Thymus (tissue), 11 donors: ENCODE measurements at regions not wholly inside any gene's neighbourhood (a gene's known extent, or its start where the extent isn't known, plus 50 kb on each side); places are given as distances from the start of the nearest gene placed in this dataset.

Experiments used
- DNase-seq, 9 donors: peaks; one replicate each; pipeline ENCODE4 v3.0.0-alpha.2; 2013; ENCODE audit warnings: low spot score in 9 of 9, low read depth in 6 of 9, missing footprints in 1 of 9
- H3K27ac ChIP-seq, 2 donors: one replicate each; pipeline ENCODE4 v1.5.1; 2013; ENCODE audit warnings: control low read depth in 1 of 2, low read depth in 1 of 2, low read length in 1 of 2, mild to moderate bottlenecking in 1 of 2, moderate library complexity in 1 of 2
- H3K27me3 ChIP-seq, 2 donors: one replicate each; pipeline ENCODE4 v1.5.1; 2013; ENCODE audit warnings: low read length in 1 of 2; ENCODE audit not compliant: control insufficient read depth in 2 of 2, insufficient read depth in 1 of 2
- H3K36me3 ChIP-seq, 2 donors: one replicate each; pipeline ENCODE4 v1.5.1; 2013; ENCODE audit warnings: low read length in 1 of 2, mild to moderate bottlenecking in 1 of 2, moderate library complexity in 1 of 2; ENCODE audit not compliant: control insufficient read depth in 2 of 2, insufficient read depth in 2 of 2
- H3K4me1 ChIP-seq, 2 donors: one replicate each; pipeline ENCODE4 v1.5.1; 2013; ENCODE audit warnings: low read length in 2 of 2; ENCODE audit not compliant: control insufficient read depth in 2 of 2, insufficient read depth in 2 of 2
- H3K4me3 ChIP-seq, 2 donors: one replicate each; pipeline ENCODE4 v1.5.1; 2013; ENCODE audit warnings: low read length in 2 of 2, control low read depth in 1 of 2, mild to moderate bottlenecking in 1 of 2
- H3K9me3 ChIP-seq, 2 donors: one replicate each; pipeline ENCODE4 v1.5.1; 2013; ENCODE audit warnings: low read length in 1 of 2, mild to moderate bottlenecking in 1 of 2; ENCODE audit not compliant: control insufficient read depth in 2 of 2, insufficient read depth in 1 of 2
- WGBS: extraction: QIAGEN DNeasy Blood & Tissue Kit; methylation state at CpG from one replicate; pipeline ENCODE4 v1.1.7; 2013; 5-methylcytosine and 5-hydroxymethylcytosine counted together
- donor health status: healthy.

DNA sequence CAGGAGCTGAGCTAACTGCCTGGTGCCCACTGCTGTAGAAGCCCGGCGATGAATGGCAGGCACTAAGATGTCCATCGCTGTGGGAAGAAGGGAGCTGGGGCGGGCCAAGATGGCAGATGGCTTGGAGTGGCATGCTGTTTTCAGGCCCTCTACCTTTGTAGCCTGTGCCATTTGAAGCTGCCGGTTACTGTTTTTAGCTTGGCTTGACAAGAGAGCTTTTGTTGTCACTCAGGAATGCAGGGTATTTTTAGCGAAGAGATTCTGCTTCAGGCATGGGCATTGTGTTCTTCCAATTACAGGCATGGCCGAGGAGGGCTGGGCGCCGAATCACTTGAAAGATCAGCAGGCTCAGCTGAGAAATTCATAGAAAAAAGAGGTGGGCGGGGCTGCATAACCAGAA is 348.7 kb downstream of the RPS6KC1 start:
- H3K27ac ChIP-seq = no peak overlapping the region
- DNase-seq = no peak
- H3K4me1 ChIP-seq = no peaks in the 10 kb centered on the region
- no peaks in the 10 kb centered on the region for H3K9me3 ChIP-seq
- no peaks in the 10 kb centered on the region for H3K27me3 ChIP-seq
- no peak overlapping the region for H3K4me3 ChIP-seq
- no peaks in the 10 kb centered on the region for H3K36me3 ChIP-seq
- 87% methylated on average over 10 of the region's 10 CpGs for WGBS

DNA sequence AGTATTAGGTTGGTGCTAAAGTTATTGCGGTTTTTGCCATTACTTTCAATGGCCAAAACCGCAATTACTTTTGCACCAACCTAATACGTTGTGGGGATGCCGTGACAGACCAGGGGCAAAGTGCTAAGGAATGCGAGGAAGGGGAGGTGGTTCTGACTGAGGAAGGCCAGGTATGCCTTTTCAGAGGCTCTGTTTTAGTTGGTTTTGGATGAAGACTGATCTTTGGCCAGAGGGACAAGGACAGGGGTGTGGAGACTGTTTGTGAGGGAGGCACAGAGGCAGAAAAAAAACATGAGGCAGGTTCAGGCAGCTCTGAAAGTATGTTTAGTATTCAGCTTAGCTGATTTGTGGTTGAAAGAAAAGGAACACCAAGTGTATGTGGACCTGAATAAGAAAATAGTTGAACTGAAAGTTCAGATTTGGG is 358.2 kb downstream of the RPS6KC1 start:
- Histone ChIP-seq H3K36me3 (no peaks in the 10 kb centered on the region), H3K27ac (no peak overlapping the region), H3K9me3 (no peaks in the 10 kb centered on the region), H3K4me1 (no peaks in the 10 kb centered on the region), H3K4me3 (no peak overlapping the region), H3K27me3 (no peaks in the 10 kb centered on the region)
- DNase-seq = no peak
- WGBS = 91% methylated on average over 5 of the region's 5 CpGs

DNA sequence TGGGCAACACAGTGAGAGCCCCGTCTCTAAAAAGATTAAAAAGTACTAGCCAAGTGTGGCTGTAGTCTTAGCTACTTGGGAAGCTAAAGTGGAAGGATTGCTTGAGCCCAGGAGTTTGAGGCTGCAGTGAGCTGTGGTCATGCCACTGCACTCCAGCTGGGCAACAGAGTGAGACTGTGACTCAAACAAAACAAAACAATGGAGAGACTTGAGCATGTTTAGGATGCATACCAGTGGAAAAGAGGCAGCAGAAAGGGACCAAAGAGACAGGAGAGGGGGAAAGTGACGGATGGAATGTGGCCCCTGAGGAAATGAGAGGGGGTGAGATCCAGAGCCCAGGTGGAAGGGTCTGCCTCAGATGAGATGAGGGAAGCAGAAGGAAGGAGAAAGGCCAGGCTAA is 358.9 kb downstream of the RPS6KC1 start:
- Histone ChIP-seq H3K4me3 (no peak overlapping the region), H3K36me3 (no peaks in the 10 kb centered on the region), H3K9me3 (no peaks in the 10 kb centered on the region), H3K27me3 (no peaks in the 10 kb centered on the region), H3K27ac (no peak overlapping the region), H3K4me1 (no peaks in the 10 kb centered on the region)
- 91% methylated on average over 2 of the region's 2 CpGs for WGBS
- DNase-seq = no peak

DNA sequence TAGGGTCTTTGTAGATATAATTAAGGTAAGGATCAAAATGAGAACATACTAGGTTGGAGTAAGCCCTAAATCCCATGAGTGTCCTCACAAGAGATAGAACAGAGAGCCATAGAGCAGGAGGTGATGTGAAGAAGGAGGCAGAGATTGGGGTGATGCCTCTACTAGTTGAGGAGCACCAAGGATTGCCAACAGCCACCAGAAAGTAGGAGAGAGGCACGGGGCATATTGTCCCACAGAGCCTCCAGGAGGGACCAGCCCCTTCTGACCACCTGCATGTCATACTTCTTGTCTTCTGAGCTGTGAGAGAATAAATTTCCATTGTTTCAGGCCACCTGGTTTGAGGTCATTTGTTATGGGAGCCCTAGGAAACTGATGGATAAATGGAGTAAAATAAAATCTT is 363.3 kb downstream of the RPS6KC1 start:
- no peak overlapping the region for H3K27ac ChIP-seq
- DNase-seq = no peak
- H3K4me1 ChIP-seq = no peaks in the 10 kb centered on the region
- H3K36me3 ChIP-seq = no peaks in the 10 kb centered on the region
- 78% methylated on average over 1 of the region's 1 CpG for WGBS
- no peak overlapping the region for H3K4me3 ChIP-seq
- H3K9me3 ChIP-seq = no peaks in the 10 kb centered on the region
- H3K27me3 ChIP-seq = no peaks in the 10 kb centered on the region

DNA sequence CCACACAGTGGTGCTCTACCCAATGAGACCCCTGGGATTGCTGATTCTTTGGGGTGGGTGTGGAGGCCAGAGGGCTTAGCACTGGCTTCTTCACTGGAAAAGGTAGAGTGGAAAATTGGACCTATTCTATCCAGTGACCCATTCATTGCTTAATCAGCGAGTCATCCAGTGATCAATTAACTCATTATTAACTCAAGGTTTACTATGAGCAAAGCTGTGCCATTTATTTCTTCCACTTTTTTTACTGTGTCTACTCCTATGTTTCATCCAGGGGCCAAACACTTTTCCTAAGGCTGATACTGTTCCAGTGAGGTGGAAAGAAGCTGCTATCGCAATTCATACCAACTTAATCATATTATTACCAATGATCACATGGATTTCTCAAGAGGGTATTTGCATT is 363.9 kb downstream of the RPS6KC1 start:
- H3K36me3 ChIP-seq = no peaks in the 10 kb centered on the region
- no peaks in the 10 kb centered on the region for H3K9me3 ChIP-seq
- no peak for DNase-seq
- H3K27me3 ChIP-seq = no peaks in the 10 kb centered on the region
- H3K4me1 ChIP-seq = no peaks in the 10 kb centered on the region
- 96% methylated on average over 2 of the region's 2 CpGs for WGBS
- H3K4me3 ChIP-seq = no peak overlapping the region
- H3K27ac ChIP-seq = no peak overlapping the region

DNA sequence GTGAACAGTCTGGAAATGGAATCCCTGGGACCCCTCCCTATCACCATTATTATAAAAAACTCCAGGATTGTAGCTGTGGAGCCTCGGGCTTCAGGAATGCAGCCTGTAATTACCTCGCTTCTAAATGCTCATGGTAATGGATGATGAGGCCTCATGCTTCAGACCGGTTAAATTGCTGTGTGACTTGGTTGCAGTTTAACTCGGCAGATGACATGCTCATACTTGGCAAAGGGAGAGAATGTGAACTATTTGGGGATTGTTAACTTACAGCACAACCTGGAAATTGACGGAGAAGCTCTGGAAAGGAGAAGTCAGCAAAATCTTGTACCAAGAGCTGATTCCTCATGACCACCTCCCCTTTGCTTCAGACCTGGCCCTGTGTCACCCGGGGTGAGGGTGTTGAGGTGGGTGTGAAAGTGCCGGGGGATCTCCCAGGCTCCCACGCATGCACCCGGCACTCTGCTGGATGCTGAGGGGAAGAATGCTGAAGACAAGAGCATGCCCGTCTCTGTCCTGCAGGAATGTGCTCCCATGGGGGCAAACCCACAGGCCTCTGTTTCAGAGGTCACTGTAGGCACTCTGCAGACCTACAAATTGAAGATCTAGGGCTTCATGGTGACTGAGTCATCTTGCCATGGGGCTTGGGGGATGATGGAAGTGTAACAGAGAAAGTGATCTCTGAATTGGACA is 364.8 kb downstream of the RPS6KC1 start:
- no peaks in the 10 kb centered on the region for H3K27me3 ChIP-seq
- WGBS = 84% methylated on average over 10 of the region's 10 CpGs
- H3K27ac ChIP-seq = no peak overlapping the region

DNA sequence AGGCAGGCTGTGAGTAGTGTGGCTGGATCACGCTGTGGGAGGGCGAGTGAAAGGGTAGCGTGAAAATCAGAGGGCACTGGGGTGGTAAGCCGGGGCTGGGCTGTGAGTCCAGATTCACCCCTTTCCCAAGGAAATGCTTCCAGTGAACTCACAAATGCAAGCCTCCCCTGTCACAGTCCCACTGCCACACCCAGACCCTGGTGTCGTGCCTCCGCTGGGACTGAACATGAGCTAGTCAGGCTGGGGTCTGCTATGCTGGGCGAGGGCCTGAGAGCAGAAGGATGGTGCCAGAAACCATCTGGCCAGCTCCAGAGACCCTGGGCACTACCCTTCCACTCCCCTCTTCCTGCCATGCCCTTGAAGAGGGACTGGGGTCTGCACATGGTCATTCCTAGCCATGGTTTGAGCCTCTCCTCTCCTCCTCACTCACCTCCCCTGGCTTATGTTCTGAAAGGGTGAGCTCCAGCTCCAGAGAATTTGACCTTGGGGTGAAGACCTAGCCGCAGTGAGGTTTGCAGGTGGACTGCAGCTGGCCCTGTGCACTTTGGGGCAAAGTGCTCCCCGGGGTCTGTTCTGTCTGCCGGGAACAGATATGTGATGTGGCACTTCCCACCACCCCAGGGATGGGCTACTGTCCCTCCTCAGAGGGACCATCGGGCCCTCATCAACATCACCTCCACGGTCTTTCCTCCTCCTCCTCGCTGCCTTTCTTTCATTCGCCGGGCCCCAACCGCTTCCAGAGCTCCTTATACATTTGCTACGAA is 365.6 kb downstream of the RPS6KC1 start:
- no peaks in the 10 kb centered on the region for H3K36me3 ChIP-seq
- WGBS = 93% methylated on average over 17 of the region's 17 CpGs
- no peak for DNase-seq
- no peaks in the 10 kb centered on the region for H3K27me3 ChIP-seq
- no peak overlapping the region for H3K4me3 ChIP-seq
- H3K27ac ChIP-seq = no peak overlapping the region
- no peaks in the 10 kb centered on the region for H3K9me3 ChIP-seq
- no peaks in the 10 kb centered on the region for H3K4me1 ChIP-seq

More for the DNA sequence above, 364.8 kb downstream of the RPS6KC1 start:
- Histone ChIP-seq H3K9me3 (no peaks in the 10 kb centered on the region), H3K4me1 (no peaks in the 10 kb centered on the region), H3K36me3 (no peaks in the 10 kb centered on the region), H3K4me3 (no peak overlapping the region)
- no peak for DNase-seq

DNA sequence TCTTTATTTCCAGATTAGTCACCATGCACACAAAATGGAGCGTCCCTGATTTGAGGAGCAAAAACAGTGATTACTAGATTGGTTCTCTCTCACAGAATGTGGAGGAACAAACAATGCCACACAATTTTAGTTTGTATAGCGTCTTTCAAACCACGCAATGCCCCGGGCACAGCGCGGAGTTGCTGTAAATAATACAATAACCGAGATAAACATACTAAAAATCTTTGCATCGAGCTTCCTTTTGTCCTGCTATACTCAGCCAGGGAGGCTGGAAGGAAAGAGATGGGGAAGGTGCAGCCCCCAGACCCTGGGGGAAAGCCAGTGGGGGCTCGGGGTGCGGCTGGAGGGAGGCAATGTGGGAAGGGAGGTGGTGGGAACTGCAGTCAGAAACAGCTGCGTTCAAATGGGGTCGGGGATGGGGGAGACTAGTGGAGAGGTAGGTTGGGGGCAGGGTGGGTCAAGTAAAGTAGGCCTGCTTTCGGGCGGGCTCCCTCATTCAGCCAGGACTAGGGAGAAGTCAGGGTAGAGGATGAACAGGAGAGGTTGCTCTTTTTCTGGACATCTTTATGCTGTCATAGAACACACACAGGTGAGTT is 366.3 kb downstream of the RPS6KC1 start:
- WGBS = 96% methylated on average over 14 of the region's 14 CpGs

DNA sequence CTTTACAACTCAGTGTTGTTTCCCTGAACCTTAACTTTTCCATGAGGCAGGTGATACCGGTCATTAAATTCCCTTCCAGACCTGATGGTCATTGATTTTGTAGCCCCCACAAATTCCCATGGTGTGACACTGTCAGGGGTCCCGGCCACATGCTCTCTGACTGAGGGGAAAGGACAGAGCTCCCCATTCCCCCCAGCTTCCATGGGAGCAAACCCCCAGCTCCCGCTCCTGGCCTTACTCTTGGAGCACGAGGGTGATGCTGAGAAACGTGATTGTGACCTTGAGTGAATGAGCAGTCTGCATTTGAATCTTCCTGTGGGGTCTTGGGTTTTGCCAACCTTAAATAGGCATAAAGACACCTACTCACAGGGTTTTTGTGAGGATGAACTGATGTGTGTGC is 366.8 kb downstream of the RPS6KC1 start:
- Histone ChIP-seq H3K4me1 (no peaks in the 10 kb centered on the region), H3K9me3 (no peaks in the 10 kb centered on the region), H3K27ac (no peak overlapping the region), H3K27me3 (no peaks in the 10 kb centered on the region), H3K36me3 (no peaks in the 10 kb centered on the region), H3K4me3 (no peak overlapping the region)
- 92% methylated on average over 5 of the region's 5 CpGs for WGBS
- DNase-seq = no peak

More for the DNA sequence above, 366.3 kb downstream of the RPS6KC1 start:
- Histone ChIP-seq H3K9me3 (no peaks in the 10 kb centered on the region), H3K4me3 (no peak overlapping the region), H3K36me3 (no peaks in the 10 kb centered on the region), H3K27me3 (no peaks in the 10 kb centered on the region), H3K4me1 (no peaks in the 10 kb centered on the region), H3K27ac (no peak overlapping the region)
- no peak for DNase-seq
